HS-5 (cell line): ENCODE measurements at regions not wholly inside any gene's neighbourhood (a gene's known extent, or its start where the extent isn't known, plus 50 kb on each side); places are given as distances from the start of the nearest gene placed in this dataset.
"Not testable (repeated sequence)": the region's sequence is repeated elsewhere in the genome, so short reads cannot be mapped to it uniquely, and the experiment has no call there.

Source experiments
- DNase-seq: peaks from one replicate; pipeline ENCODE4 v3.0.0-alpha.2; 2012; ENCODE audit warnings: low read depth

DNA sequence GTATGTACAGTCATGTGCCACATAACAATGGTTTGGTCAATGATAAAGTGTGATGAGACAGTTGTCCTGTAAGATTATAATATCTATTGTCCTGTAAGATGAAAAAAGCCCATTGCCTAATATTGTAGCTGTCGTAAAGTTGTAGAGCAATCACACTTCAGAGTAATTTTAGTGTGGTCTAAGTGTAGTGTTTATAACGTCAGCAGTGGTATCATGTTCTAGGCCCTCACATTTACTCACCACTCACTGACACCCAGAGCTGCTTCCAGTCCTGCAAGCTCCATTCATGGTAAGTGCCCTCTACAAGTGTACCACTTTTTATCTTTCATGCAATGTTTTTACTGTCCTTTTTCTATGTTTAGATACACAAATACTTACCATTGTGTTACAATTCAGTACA is 259.9 kb upstream of the RAB4A start:
- no peak for DNase-seq

DNA sequence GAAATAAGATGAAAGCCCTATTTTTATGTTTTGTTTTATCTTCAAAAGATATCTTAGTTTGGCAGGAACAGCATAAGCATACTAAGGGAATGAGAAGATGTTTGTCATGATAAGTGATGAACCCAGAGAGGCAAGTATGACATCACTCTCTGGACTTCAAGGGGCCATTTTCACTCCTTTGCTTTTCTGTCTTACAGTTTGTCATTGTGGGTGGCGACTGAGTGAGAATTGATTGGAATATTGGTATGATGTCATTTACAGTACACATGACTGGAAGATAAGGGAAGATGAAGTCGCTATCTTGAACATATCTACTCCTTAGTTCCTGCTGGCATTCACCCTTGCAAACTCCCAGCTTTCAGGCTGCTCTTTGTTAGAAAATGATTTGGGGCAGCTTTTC is 258.1 kb upstream of the RAB4A start:
- DNase-seq, result no peak

DNA sequence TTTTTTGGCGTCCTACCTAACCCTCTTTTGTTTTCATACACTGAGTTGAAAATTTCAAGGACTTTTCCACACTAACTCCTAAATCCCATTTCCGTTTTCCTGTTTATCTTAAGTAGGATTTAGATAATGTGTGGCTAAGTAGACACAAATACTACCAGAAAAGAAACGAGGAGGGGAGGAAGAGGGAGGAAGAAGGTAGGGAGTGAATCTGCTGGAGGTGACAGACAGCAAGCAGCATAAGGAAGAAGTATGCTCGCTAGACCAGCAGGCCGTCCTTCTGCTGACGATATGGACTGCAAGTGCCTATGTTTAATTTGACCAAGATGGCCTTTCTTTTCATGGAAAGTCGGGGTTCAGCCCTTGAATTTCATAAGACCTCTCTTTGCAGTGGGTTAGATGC is 256.9 kb upstream of the RAB4A start:
- no peak for DNase-seq

DNA sequence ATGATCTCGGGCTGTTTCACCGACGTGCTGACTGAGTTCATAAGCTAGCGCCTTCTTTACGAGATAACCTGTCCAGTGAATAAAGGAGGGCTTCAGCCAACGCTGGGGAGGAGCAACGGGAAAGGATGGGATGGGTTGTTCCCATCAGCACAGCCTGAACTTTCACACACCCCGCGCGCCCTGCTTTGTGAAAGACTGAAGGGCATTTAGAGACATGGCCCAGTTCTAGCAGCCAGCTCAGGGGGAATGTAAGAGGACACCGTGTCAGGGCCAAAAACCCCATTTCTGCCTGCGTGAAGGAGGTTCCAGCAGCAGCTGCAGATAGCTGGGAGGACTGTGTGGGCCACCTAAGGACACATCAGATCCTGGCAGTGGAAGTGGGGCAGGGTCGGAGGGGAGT is 255.1 kb upstream of the RAB4A start:
- no peak for DNase-seq

DNA sequence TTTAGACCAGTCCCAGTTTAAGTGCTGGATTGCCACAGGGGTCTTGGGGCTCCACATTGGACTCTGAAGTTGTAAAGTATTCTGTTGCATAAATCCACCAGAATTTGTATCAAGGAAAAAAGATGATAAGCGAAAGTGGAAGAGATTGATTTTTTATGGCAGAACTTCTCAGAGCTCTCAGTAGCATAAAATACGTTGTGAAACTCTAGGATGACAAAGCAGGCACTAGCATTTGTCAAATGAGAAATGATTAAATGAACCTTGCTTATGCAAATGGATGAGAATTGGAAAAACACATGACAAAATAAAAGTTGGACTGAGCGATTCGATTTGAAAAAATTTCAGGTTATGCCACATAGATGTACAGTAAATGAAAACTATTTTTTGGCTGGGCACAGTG is 253.8 kb upstream of the RAB4A start:
- no peak for DNase-seq

DNA sequence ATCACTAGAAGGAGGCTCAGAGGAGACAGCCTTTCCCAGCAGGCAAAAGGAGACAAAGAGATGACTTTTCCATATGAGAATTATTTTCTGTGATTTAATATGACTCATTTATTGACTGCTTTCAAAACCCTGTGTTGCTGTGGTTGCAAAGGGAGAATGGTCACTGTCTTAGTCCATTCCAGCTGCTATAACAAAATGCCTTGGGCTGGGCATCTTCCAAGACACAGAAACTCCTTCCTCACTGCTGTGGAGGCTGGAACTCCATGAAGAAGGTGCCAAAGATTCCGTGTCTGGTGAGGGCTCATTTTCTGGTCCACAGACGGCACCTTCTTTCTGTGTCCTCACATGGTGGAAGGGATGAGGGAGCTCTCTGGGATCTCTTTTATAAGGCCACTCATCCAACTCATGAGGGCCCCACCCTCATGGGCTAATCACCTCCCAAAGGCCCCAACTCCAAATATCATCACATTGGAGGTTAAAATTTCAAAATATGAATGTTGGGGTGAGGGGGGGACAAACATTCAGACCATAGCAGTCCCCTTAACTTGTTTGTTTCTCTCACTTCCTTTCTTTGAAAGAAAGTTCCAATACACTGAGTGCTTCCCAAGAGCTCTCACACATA is 252.1 kb upstream of the RAB4A start:
- no peak for DNase-seq

DNA sequence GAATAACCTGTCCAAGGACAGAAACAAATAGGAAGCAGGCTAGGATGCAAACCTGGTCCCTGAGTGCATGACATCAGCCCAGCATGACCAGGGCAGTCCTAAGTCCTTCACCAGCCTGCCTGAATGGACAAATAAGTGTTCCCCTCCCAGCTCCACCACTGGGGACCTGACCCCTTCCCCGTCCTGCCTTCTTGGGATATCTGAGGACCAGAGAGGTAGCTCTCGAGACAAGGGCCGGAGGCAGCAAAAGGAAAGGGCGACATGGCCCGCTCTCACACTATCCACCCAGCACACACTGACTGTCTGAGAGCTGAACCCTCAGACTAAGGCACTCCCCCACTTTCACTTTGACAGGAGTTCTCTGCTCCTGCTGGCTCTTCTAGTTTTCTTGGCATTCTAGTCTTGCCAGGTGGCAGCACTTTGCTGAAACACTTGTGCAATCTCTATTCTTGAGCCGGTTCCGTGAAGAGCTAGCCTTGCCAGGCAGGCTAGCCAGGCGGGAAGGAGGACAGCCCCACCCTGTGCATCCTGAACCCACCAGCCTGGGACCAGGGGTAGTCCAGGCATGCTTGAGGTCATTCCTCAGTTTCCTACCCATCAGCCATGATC is 251.1 kb upstream of the RAB4A start:
- DNase-seq, result no peak

DNA sequence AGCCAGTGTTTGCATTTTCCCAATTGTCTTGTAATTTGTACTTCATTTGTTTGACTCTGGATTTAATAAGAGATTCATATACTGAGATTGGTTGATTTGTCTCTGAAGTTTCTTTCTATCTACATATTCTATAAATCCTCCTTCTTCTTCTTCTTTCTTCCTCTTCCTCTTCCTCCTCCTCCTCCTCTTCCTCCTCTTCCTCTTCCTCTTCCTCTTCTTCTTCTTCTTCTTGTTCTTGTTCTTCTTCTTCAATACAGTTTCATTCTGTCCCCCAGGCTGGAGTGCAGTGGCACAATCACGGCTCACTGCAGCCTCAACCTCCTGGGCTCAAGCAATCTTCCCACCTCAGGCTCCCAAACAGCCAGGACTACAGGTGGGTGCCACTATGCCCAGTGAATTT is 249.9 kb upstream of the RAB4A start:
- DNase-seq, result not testable (repeated sequence)

DNA sequence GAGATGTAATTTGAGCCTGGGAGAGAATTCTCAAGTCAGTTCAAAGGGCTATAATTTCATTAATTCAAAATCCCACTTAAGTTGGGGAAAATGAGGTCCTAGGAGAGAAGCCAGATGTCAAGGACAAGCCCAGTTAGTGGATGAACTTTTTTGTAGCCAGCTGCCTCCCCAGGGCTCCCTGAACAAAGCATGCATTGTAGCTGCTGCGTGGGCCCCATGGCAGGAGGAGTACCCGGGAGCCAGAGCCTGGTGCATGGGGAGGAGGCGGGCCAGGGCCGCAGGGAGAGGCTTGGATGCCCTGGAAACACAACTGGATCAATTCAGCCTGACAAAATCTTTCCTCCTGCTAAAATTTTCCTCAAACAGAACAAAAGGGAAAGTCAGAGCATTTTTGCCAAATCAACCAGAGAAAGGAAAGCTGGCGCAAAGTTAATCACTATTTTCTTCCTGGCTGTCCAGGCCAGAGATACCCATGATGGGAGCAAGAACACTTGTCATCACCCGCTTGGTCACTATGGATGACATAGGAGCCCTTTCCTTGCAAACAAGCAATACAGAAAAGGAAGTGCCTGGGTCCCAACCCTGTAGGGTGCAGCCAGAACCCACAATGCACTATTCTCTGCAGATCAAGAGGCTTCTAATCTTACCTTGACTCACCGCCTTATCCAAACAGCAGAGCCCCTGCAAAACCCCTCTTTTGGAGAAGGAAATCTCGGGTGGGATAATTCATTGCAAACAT is 248.1 kb upstream of the RAB4A start:
- no peak for DNase-seq

DNA sequence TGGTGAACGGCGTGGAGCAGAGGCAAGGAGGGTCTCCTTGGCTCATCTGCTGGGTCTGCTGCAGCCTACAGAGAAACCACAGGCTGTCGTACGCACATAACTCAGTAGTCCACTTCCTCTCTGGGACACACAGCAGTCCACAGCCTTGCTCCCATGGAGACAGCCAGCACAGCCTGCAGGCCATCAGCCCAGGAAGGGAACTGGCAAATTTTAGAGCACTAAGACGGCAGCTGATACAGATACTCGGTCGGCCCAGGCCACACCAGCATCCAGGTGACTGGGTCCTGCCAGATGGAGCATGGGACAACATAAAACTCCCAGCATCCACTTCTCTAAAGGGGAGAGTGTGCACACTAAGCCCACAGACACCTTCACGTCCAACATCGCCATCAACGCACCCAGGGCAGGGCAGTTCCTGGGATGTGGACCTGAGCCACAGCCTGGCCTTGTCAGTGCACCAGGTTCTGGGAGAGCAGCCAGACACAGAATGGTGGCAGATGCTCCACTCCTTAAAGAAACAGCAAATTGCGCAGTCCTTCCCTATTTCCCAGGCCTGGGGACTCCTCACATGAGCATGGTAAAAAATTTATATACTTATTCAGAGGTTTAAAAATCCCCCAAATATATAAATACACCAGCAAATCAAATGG is 247.1 kb upstream of the RAB4A start:
- no peak for DNase-seq

DNA sequence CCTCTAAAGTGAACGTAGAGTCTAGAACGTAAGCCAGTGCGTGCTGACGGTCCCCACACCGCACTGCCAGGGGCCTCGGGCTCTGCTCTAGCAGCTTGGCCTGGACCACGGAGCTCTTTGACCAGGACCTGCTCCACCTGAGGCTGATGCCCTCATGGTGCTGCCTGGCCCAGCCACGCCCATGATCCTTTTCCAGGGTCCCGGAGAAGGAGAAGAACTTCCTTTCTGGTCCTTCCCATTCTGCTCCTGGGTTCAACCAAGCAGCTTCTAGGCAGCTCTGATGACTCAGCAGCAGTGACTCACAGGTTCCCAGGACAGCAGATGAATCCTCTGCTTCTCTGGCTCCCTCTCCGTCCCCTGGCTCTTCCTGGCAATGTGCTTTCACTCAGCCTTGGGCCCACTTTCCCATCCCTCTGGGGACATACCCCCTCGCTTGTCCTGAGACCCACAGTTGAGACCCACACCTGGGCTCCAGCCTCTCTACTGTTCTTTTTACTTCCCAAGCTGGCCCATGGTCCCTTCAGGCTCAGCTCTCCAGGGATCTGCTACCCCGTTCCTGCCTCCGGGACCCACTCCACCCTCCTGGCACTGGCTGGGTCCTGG is 246.3 kb upstream of the RAB4A start:
- peak; percentile 70 for DNase-seq

DNA sequence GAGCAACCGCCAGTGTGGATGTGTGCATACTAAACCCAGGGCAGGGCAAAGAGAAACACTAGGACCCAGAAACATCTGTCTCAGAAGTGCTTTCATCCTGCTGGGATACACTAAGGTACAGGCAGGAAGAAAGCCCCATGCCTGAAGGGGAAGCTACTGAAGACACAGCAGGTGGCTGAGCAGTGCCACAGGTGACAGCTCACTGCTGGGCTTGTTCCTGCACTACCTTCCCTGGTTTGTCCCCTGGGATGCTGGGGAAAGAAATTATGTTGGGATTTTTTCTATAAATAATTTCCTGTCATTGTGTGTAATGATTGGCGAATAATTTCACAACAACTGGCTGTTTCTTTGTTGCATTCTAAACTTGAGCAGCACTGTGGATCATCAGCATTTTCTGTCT is 245.3 kb upstream of the RAB4A start:
- DNase-seq, result no peak

DNA sequence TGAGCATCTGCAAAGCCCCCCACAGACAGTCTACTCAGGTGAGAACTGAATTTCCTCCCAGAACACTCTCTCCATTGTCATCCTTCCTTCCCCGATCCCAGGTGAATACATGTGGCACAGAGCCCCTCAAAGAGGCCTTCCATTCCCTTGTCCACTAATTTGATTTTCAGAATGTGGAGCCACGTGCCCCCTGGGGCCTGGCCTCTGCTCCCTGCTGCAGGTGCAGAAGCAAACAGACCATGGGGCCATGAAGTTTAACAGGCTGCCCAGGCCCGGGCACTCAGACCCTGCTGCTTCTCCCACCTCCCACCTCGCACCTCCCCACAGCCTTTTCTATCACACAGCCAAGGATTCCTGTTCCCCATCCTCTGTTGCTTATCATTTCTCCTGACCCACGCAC is 243.8 kb upstream of the RAB4A start:
- DNase-seq, result no peak

DNA sequence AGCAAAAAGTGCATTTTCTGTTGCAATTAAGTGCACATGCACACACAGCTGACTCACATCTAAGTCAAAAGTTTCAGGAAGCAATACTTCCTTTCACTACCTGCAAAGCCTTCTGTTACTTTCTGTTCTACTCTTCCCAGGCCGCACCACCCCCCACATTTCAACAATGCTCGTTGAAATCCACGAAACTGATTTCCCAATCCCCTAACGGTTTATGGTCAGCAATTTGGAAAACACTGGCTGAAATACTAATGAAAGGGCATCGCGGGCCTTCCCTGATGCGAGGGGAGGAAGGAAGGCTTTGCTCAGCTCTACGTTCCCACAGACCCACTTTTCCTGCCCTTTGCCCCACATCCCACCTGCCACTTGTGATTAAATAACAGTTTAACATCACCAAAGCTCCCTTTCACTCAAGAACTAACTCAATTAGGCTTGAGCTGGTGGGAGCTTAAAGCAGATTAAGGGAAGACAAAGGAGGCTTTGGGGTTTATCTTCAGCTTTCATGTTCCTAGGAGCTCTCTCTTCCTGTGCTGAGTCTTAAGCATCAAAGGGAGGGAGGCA is 243.2 kb upstream of the RAB4A start:
- peak; percentile 16 for DNase-seq

DNA sequence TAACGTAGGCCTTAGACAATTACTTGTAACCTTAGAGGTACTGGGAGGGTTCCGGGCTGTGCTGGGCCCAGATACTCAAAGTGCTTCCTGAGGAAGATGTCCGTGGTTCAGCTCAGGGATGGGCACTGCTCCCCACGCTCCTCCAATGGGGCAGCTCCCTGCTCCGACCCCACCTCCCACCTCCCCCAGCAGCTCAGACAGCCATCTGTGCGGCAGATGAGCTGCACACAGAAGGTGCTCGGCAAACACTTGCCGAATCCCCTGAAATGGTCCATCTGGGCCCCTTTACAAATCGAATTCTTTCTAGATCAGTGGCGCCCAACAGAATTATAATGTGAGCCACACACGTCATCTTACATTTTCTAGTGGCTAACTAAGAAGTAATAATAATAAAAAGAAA is 242.4 kb upstream of the RAB4A start:
- no peak for DNase-seq

DNA sequence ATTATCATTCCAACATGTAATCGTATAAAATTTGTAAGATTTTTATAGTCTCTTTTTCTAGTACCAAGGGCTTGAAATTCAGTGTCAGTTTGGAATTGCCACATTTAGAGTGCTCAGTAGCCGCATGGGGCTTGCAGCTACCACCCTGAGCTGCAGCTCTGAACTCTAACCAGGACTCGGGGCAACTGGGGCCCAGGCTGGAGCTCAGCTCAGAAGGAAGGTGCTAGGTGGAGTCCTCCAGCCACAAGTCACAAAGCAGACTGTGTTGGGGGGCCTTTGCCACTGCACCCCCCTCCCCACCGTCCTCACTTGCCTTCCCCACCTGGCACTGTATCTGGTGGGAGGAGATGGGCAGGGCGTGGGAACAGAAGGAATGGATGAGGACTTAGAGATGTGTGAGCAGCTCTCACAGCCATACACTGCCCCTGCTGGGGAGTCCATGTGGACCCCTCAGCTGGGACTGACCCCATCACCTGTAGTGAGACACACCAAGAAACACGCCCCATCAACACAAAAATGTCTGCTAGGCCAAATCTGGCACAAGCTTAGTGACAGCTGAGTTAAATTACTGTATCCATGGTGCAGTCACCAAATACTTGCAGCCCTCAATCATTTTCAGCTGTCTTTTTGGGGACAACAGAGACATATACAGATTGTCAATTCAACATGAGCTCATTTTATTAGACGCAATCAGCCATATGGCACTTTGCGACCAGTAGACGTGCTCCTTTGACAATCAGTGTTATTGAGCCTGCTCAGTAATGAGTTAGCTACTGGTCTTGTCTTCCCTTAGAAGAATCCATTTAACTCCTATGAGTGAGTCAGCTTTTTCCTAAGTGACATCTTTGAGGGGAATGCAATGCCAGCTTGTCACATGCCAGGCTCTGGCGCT is 241.7 kb upstream of the RAB4A start:
- DNase-seq, result no peak

DNA sequence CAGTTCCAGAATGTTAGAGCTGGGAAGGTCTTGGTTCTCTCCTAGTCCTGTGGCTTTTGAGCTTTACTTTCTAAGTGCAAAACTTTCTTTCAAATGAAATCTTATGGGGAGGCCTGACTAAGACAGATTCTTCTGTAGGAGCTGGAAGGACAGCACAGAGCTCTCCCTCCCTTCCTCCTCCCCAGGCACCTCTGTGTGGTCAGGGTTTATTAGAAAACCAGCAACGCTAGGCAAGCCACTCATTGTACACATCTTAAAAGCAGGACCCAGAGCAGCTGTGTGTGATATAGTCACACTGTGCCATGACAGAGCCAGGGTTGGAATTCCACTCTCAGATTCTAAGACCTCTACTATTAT is 241.1 kb upstream of the RAB4A start:
- DNase-seq, result no peak

DNA sequence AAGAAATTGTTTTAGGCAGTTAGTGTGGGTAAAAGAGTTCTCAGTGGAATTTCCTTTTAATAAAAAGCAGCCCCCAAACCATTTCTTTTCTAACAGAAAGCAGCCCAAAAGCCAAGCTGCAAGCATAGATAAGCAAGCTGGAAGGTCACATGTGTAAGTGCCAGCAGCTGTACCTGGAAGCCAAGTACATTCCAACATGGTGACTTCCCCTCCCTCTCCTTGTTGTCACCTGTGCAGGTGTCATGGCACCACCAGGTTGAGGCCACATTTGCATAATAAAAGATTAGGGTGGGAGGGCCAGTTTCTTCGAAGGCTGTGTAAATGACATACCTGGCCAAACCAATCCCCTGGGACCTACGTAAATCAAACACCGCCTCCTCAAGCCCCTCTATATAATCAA is 240.3 kb upstream of the RAB4A start:
- DNase-seq, result no peak

DNA sequence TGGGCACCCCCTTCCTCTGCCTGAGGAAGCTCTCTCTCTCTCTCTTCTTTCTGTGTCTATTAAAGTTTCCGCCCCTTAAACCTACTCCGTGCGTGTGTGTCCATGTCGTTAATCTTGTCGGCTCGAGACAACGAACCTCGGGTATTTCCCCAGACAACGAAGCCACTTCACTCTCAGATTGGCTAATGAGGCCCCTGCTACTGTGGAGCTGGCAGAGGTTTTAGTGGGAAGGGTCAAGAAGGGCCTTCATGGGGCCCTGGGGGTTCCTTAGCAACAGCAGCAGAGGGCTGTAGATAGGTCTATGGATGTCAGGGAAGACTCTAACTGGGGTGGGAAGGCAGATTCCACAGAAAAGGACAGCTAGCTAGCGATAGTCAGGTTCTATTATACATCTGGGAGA is 239.8 kb upstream of the RAB4A start:
- DNase-seq, result no peak

DNA sequence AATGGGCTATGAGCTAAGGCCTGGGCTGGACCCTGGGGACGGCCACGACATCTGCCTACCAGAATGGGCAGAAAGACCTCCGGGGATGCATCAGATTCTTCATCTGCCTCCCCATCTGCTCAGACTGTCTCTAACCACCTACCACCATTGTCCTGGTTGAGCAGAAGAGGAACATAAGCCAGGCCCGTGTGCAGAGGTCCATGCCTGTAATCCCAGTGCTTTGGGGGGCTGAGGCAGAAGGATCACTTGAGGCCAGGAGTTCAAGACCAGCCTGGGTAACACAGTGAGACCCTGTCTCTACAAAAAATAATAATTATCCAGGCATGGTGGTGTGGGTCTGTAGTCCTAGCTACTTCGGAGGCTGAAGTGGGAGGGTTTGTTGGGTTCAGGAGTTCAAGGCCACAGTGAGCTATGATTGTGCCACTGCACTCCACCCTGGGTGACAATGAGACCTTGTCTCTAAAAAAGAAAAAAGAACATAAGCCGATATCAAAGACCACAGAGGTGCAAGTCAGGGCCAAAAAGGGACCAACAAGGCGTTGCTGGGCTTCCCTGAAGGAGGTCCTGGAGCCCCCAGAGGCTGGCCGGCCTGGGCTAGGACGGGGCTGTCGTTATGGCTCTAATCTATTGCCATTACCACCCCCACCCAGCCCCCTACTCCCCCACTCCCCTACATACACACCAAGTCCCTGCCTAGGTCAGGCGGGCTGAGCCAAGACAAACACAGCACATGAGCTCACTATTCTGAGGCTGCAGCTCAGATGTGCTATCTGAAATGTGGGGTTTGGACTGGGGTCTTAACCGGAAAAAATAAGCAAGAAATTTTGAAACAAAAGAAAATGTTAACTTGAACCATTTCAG is 239.2 kb upstream of the RAB4A start:
- no peak for DNase-seq

DNA sequence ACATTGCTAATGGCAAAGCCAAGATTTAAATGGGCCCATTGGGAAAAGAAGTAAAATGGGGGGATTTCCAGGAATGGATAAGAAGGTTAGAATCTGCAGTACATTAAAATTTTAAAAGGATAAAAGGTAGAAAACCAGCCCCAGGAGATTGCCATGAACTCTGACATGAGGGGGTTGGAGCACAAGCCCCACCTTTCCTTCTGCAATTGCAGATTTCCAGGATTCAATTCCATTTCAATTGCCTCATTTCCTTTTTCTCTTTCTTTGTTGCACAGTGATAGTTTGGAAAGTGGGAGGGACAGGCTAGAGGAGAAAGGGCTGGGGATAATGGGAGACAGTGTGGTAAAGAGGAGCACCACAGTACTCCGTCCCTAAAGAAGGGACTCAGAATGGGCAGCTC is 238.5 kb upstream of the RAB4A start:
- no peak for DNase-seq
